ENCODE measurements at regions not wholly inside any gene's neighbourhood (a gene's known extent, or its start where the extent isn't known, plus 50 kb on each side); places are given as distances from the start of the nearest gene placed in this dataset.
A peak's percentile ranks its signal among the peaks of the same experiment; 100 is the strongest.

DNA sequence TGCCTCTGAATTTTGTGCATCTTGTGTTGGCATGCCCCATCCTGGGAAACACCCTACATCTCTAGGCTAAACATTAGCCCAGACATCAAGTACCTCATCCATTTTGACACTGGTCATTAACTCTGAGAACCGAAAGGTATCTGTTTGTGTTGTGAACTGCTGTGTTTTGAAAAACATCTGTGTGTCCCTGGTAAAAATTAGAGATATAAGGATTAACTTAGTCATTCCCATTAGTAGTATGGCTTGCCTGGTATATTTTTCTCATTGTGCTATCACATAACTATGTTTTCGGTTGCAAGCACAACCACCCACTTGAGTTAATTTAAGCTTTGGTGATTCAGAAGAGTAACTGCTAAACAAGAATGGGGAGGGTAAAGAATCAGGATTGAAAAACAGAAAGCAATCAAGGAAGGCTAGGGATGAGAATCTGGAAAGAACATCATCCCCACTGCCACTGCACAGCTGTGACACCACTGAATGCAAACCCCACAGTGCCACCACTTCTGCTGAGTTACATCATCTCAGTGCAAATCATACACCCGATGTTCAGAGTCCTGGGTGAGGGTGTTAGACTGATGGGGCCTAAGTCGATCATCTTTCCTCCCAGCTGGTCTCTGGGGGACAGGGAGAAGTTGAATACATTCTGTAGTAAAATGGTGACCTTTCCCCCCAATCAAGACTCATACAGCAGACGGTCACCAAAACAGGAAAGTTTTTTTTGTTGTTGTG lies 234.0 kb downstream of the EPHA4 start:
- in situ Hi-C loops (cut with HindIII; ENCODE audit: low pct_unique_long_range_greater_than_20kb, low sequenced_read_pairs), result no loop called here
- no peak for TF ChIP-seq JUND (IDR thresholded peaks at IDR 0.05; ENCODE audit: low read depth)
- DNase-seq (ENCODE audit: low read depth in 1 of 2, low spot score in 1 of 2), result no peak

GRCh38 chr2:221342388-221342787 lies 229.7 kb downstream of the EPHA4 start:
- TF ChIP-seq JUND (IDR thresholded peaks at IDR 0.05; ENCODE audit: low read depth), result no peak
- in situ Hi-C loops (cut with HindIII; ENCODE audit: low pct_unique_long_range_greater_than_20kb, low sequenced_read_pairs), result no loop called here
- no peak for DNase-seq (ENCODE audit: low read depth in 1 of 2, low spot score in 1 of 2)

GRCh38 chr2:221343524-221343923 lies 228.6 kb downstream of the EPHA4 start:
- DNase-seq (ENCODE audit: low read depth in 1 of 2, low spot score in 1 of 2), result no peak
- no peak for TF ChIP-seq JUND (IDR thresholded peaks at IDR 0.05; ENCODE audit: low read depth)
- in situ Hi-C loops (cut with HindIII; ENCODE audit: low pct_unique_long_range_greater_than_20kb, low sequenced_read_pairs), result no loop called here

GRCh38 chr2:221345516-221345915 lies 226.6 kb downstream of the EPHA4 start:
- TF ChIP-seq JUND (IDR thresholded peaks at IDR 0.05; ENCODE audit: low read depth), result no peak
- DNase-seq (ENCODE audit: low read depth in 1 of 2, low spot score in 1 of 2), result no peak
- in situ Hi-C loops (cut with HindIII; ENCODE audit: low pct_unique_long_range_greater_than_20kb, low sequenced_read_pairs), result no loop called here

GRCh38 chr2:221346411-221346810 lies 225.7 kb downstream of the EPHA4 start:
- in situ Hi-C loops (cut with HindIII; ENCODE audit: low pct_unique_long_range_greater_than_20kb, low sequenced_read_pairs), result no loop called here
- TF ChIP-seq JUND (IDR thresholded peaks at IDR 0.05; ENCODE audit: low read depth), result no peak
- DNase-seq (ENCODE audit: low read depth in 1 of 2, low spot score in 1 of 2), result peak in 1 of 2 experiments; percentile 39

DNA sequence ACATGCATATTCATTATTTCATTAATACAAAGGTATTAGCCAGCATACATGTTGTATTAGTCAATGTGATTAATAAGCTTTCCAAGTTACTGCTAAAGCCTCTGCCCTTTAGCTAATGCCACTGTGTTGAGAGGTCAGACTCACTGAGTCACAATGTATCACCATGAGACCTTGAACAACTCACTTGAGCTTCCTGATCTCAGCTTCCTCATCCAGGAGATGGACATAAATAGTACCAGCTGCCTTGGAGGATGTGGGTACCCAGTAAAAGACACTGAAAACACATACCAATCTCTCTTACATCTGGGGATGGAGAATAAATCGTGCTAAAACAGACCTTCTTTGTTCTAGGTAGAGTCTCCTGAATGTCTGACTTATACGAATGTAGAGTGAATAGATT lies 224.6 kb downstream of the EPHA4 start:
- DNase-seq (ENCODE audit: low read depth in 1 of 2, low spot score in 1 of 2), result no peak
- in situ Hi-C loops (cut with HindIII; ENCODE audit: low pct_unique_long_range_greater_than_20kb, low sequenced_read_pairs), result no loop called here
- TF ChIP-seq JUND (IDR thresholded peaks at IDR 0.05; ENCODE audit: low read depth), result no peak

GRCh38 chr2:221350616-221351015 lies 221.5 kb downstream of the EPHA4 start:
- no peak for DNase-seq (ENCODE audit: low read depth in 1 of 2, low spot score in 1 of 2)
- TF ChIP-seq JUND (IDR thresholded peaks at IDR 0.05; ENCODE audit: low read depth), result no peak
- in situ Hi-C loops (cut with HindIII; ENCODE audit: low pct_unique_long_range_greater_than_20kb, low sequenced_read_pairs), result no loop called here

- DNase-seq (ENCODE audit: low read depth in 1 of 2, low spot score in 1 of 2), result no peak
- in situ Hi-C loops (cut with HindIII; ENCODE audit: low pct_unique_long_range_greater_than_20kb, low sequenced_read_pairs), result no loop called here
- no peak for TF ChIP-seq JUND (IDR thresholded peaks at IDR 0.05; ENCODE audit: low read depth)
Observed at GRCh38 chr2:221353201-221353600, 218.9 kb downstream of the EPHA4 start.

GRCh38 chr2:221360312-221360711 lies 211.8 kb downstream of the EPHA4 start:
- TF ChIP-seq JUND (IDR thresholded peaks at IDR 0.05; ENCODE audit: low read depth), result no peak
- no peak for DNase-seq (ENCODE audit: low read depth in 1 of 2, low spot score in 1 of 2)
- in situ Hi-C loops (cut with HindIII; ENCODE audit: low pct_unique_long_range_greater_than_20kb, low sequenced_read_pairs), result no loop called here

GRCh38 chr2:221360742-221361141 lies 211.4 kb downstream of the EPHA4 start:
- in situ Hi-C loops (cut with HindIII; ENCODE audit: low pct_unique_long_range_greater_than_20kb, low sequenced_read_pairs), result no loop called here
- DNase-seq (ENCODE audit: low read depth in 1 of 2, low spot score in 1 of 2), result no peak
- no peak for TF ChIP-seq JUND (IDR thresholded peaks at IDR 0.05; ENCODE audit: low read depth)

DNA sequence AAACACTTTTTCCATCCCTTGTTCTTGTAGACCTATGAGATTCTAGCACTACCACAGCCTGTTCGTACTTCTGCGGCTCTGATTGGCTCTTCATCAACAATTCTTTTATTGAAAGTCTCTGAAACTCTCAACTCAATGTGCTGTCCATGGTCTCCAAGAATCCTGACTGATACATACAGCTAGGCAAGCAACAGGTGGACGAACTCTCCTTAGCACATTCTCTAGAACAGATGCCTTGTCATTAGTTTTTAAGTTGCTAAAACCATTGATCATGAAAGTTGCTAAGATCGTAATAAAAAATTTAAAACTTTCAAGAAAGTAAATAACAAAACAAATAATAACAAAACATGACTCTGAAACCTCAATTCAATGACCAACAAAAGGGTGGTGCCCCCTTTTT lies 210.5 kb downstream of the EPHA4 start:
- TF ChIP-seq JUND (IDR thresholded peaks at IDR 0.05; ENCODE audit: low read depth), result no peak
- in situ Hi-C loops (cut with HindIII; ENCODE audit: low pct_unique_long_range_greater_than_20kb, low sequenced_read_pairs), result no loop called here
- DNase-seq (ENCODE audit: low read depth in 1 of 2, low spot score in 1 of 2), result no peak

GRCh38 chr2:221364672-221365071 lies 207.4 kb downstream of the EPHA4 start:
- in situ Hi-C loops (cut with HindIII; ENCODE audit: low pct_unique_long_range_greater_than_20kb, low sequenced_read_pairs), result no loop called here
- no peak for DNase-seq (ENCODE audit: low read depth in 1 of 2, low spot score in 1 of 2)
- TF ChIP-seq JUND (IDR thresholded peaks at IDR 0.05; ENCODE audit: low read depth), result no peak

Measured in T47D (cell line).